Smooth muscle cell (in vitro differentiated cells): ENCODE measurements at regions not wholly inside any gene's neighbourhood (a gene's known extent, or its start where the extent isn't known, plus 50 kb on each side); places are given as distances from the start of the nearest gene placed in this dataset.

Experiments used
- DNase-seq: peaks from one replicate; lab custom pipeline; 2025; ENCODE audit not compliant: unreplicated experiment; lab: John Stamatoyannopoulos, UW
- H2AFZ ChIP-seq: fragments of 200-600 bp; sonication (generic); 2 replicates; pipeline ENCODE4 v1.6.0; 2016; ENCODE audit warnings: antibody characterized with exemption, low read depth, mild to moderate bottlenecking
- H3F3A ChIP-seq: fragments of 200-600 bp; sonication (generic); 2 replicates; pipeline ENCODE4 v1.6.0; 2017; ENCODE audit warnings: antibody characterized with exemption, low read depth
- H3K27ac ChIP-seq: fragments of 200-600 bp; sonication (generic); 2 replicates; pipeline ENCODE4 v1.5.1; 2016; ENCODE audit warnings: low read depth, mild to moderate bottlenecking
- H3K27me3 ChIP-seq: fragments of 200-600 bp; sonication (generic); 2 replicates; pipeline ENCODE4 v1.6.1; 2016; ENCODE audit warnings: low read depth, mild to moderate bottlenecking
- H3K36me3 ChIP-seq: fragments of 200-600 bp; sonication (generic); 2 replicates; pipeline ENCODE4 v1.5.1; 2016; ENCODE audit warnings: low read depth
- H3K4me1 ChIP-seq: fragments of 200-600 bp; sonication (generic); 2 replicates; pipeline ENCODE4 v1.5.1; 2016; ENCODE audit warnings: low read depth
- H3K4me2 ChIP-seq: fragments of 200-600 bp; sonication (generic); 2 replicates; pipeline ENCODE4 v1.6.0; 2016; ENCODE audit warnings: mild to moderate bottlenecking
- H3K4me3 ChIP-seq: fragments of 200-600 bp; sonication (generic); 2 replicates; pipeline ENCODE4 v1.5.1; 2016; ENCODE audit warnings: mild to moderate bottlenecking
- H3K79me2 ChIP-seq: fragments of 200-600 bp; sonication (generic); 2 replicates; pipeline ENCODE4 v1.6.0; 2016; ENCODE audit warnings: low read depth, mild to moderate bottlenecking
- H3K9ac ChIP-seq: fragments of 200-600 bp; sonication (generic); 2 replicates; pipeline ENCODE4 v1.6.0; 2016; ENCODE audit warnings: low read depth
- H3K9me3 ChIP-seq: fragments of 200-600 bp; sonication (generic); replicated peaks from 2 replicates; pipeline ENCODE4 v1.5.1; 2016; ENCODE audit warnings: low read depth
- H4K20me1 ChIP-seq: fragments of 200-600 bp; sonication (generic); 2 replicates; pipeline ENCODE4 v1.6.0; 2016; ENCODE audit warnings: low read depth
- CTCF ChIP-seq: fragments of 200-600 bp; sonication (generic); IDR thresholded peaks from 2 replicates; pipeline ENCODE4 v1.5.1; 2017; ENCODE audit warnings: borderline replicate concordance, mild to moderate bottlenecking, antibody characterized with exemption; ENCODE audit not compliant: insufficient read depth, poor library complexity, severe bottlenecking
- WGBS: methylation state at CpG from one replicate; pipeline ENCODE4 v1.1.7; 2016; ENCODE audit warnings: low lambda C conversion rate; 5-methylcytosine and 5-hydroxymethylcytosine counted together

GRCh38 chr5:74017786-74018211 is 391.8 kb downstream of the ARHGEF28 start:
- no peaks in the 10 kb centered on the region for H3K4me1 ChIP-seq
- no peaks in the 10 kb centered on the region for H3K79me2 ChIP-seq
- no peak overlapping the region for H3K9ac ChIP-seq
- no peaks in the 10 kb centered on the region for H3K9me3 ChIP-seq
- WGBS, result 15% methylated on average over 3 of the region's 3 CpGs
- H3K27ac ChIP-seq, result peak overlapping the region; percentile 63
- no peaks in the 10 kb centered on the region for H3K27me3 ChIP-seq
- no peak for DNase-seq
- H4K20me1 ChIP-seq, result no peaks in the 10 kb centered on the region
- H3F3A ChIP-seq, result peaks cover 5% of the 10 kb centered on the region
- TF ChIP-seq CTCF, result no peak
- H3K36me3 ChIP-seq, result no peaks in the 10 kb centered on the region
- no peak overlapping the region for H3K4me2 ChIP-seq
- H3K4me3 ChIP-seq, result no peak overlapping the region
- no peak overlapping the region for H2AFZ ChIP-seq

GRCh38 chr5:74017112-74017511 is 391.1 kb downstream of the ARHGEF28 start:
- Histone ChIP-seq H4K20me1 (no peaks in the 10 kb centered on the region), H3K27me3 (no peaks in the 10 kb centered on the region), H3K4me3 (no peak overlapping the region), H3F3A (peaks cover 5% of the 10 kb centered on the region), H3K36me3 (no peaks in the 10 kb centered on the region), H3K4me1 (no peaks in the 10 kb centered on the region), H3K27ac (peak overlapping the region; percentile 63), H3K79me2 (no peaks in the 10 kb centered on the region), H2AFZ (no peak overlapping the region), H3K9me3 (no peaks in the 10 kb centered on the region), H3K4me2 (no peak overlapping the region), H3K9ac (no peak overlapping the region)
- TF ChIP-seq CTCF, result no peak
- 11% methylated on average over 2 of the region's 2 CpGs for WGBS
- DNase-seq, result no peak

GRCh38 chr5:74016373-74016772 is 390.4 kb downstream of the ARHGEF28 start:
- Histone ChIP-seq H3K27me3 (no peaks in the 10 kb centered on the region), H3K4me1 (no peaks in the 10 kb centered on the region), H3K4me3 (no peak overlapping the region), H3K9ac (no peak overlapping the region), H3K36me3 (no peaks in the 10 kb centered on the region), H4K20me1 (no peaks in the 10 kb centered on the region), H3K27ac (no peak overlapping the region), H2AFZ (no peak overlapping the region), H3F3A (peaks cover 5% of the 10 kb centered on the region), H3K9me3 (no peaks in the 10 kb centered on the region), H3K4me2 (no peak overlapping the region), H3K79me2 (no peaks in the 10 kb centered on the region)
- no peak for DNase-seq
- peak; percentile 13 for TF ChIP-seq CTCF
- 86% methylated on average over 4 of the region's 4 CpGs for WGBS

GRCh38 chr5:74015716-74016115 is 389.7 kb downstream of the ARHGEF28 start:
- H4K20me1 ChIP-seq, result no peaks in the 10 kb centered on the region
- H3K9ac ChIP-seq, result no peak overlapping the region
- H3K4me2 ChIP-seq, result no peak overlapping the region
- WGBS, result 74% methylated on average over 1 of the region's 1 CpG
- TF ChIP-seq CTCF, result no peak
- no peak overlapping the region for H2AFZ ChIP-seq
- H3K27me3 ChIP-seq, result no peaks in the 10 kb centered on the region
- no peaks in the 10 kb centered on the region for H3K4me1 ChIP-seq
- H3K4me3 ChIP-seq, result no peak overlapping the region
- no peaks in the 10 kb centered on the region for H3K9me3 ChIP-seq
- no peaks in the 10 kb centered on the region for H3K79me2 ChIP-seq
- peaks cover 5% of the 10 kb centered on the region for H3F3A ChIP-seq
- no peak overlapping the region for H3K27ac ChIP-seq
- no peak for DNase-seq
- H3K36me3 ChIP-seq, result no peaks in the 10 kb centered on the region
